Activated CD8-positive, alpha-beta memory T cell treated with anti-CD3 and anti-CD28 coated beads, Interleukin-2, amount 10 ng/mL, durations not matched to agents 7 days and 5 days (primary cell): ENCODE measurements at regions not wholly inside any gene's neighbourhood (a gene's known extent, or its start where the extent isn't known, plus 50 kb on each side); places are given as distances from the start of the nearest gene placed in this dataset.

Source experiments
- ATAC-seq: fragments of 150-1000 bp; cut with Tn5 transposase; one replicate; pipeline ENCODE4 v1.10.0; 2021; ENCODE audit warnings: moderate library complexity
- CTCF ChIA-PET: fragments of 350-600 bp; sonication (Branson Sonifier 250); formaldehyde crosslinking; loops from one replicate; lab custom pipeline; 2021; ENCODE audit warnings: antibody characterized with exemption; lab: Charles Lee
- DNase-seq: peaks from one replicate; pipeline ENCODE4 v3.0.0-alpha.2; 2020
- H3K27ac Mint-ChIP-seq: one replicate; pipeline ENCODE4 v1.8.0; 2021; ENCODE audit warnings: mild to moderate bottlenecking, mixed read lengths
- H3K27me3 Mint-ChIP-seq: one replicate; pipeline ENCODE4 v1.8.0; 2021; ENCODE audit warnings: mixed read lengths
- H3K36me3 Mint-ChIP-seq: one replicate; pipeline ENCODE4 v1.8.0; 2021; ENCODE audit warnings: mild to moderate bottlenecking, mixed read lengths
- H3K4me1 Mint-ChIP-seq: one replicate; pipeline ENCODE4 v1.8.0; 2021; ENCODE audit warnings: mixed read lengths
- H3K4me3 Mint-ChIP-seq: one replicate; pipeline ENCODE4 v1.8.0; 2021; ENCODE audit warnings: mild to moderate bottlenecking, moderate library complexity, mixed read lengths
- H3K9me3 Mint-ChIP-seq: one replicate; pipeline ENCODE4 v1.8.0; 2022; ENCODE audit warnings: low read depth, mixed read lengths

DNA sequence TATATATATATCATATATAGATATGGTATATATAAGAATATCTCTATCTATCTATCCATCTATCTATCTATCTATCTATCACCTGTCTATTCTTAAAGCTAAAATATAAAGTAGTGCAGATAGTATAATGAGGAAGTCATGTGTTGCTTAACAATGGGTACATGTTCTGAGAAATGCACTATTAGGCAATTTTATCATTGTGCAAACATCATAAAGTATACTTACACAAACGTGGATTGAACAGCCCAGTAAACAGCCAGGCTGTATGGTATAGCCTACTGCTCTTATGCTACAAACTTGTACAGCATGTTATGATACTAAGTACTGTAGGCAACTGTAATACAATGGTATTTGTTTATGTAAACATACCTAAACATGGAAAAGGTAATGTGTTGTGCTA is 621.0 kb upstream of the NCAM2 start:
- CTCF ChIA-PET = no interaction called here
- ATAC-seq (no peak), DNase-seq (no peak)
- Mint-ChIP-seq H3K9me3 (no peaks in the 10 kb centered on the region), H3K27ac (no peak overlapping the region), H3K36me3 (no peaks in the 10 kb centered on the region), H3K4me3 (no peak overlapping the region), H3K27me3 (no peaks in the 10 kb centered on the region), H3K4me1 (no peaks in the 10 kb centered on the region)

DNA sequence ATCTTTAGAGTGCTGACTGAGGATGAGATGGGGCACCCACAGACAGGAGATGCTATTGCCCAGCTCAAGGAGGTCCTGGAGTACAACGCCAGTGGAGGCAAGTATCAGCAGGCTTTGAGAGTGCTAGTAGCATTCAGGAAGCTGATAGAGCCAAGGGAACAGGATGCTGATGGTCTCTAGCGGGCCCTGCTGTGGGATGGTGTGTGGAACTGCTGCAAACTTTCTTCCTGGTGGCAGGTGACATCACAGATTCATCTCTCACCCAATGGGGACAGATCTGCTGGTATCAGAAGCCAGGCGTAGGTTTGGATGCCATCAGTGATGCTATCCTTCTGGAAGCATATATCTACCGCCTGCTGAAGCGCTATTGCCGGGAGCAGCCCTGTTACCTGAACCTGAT is 609.8 kb upstream of the NCAM2 start:
- Mint-ChIP-seq H3K9me3 (peaks cover 28% of the 10 kb centered on the region), H3K27me3 (no peaks in the 10 kb centered on the region), H3K4me3 (no peak overlapping the region), H3K27ac (no peak overlapping the region), H3K36me3 (no peaks in the 10 kb centered on the region), H3K4me1 (no peaks in the 10 kb centered on the region)
- DNase-seq = no peak
- no peak for ATAC-seq
- CTCF ChIA-PET = no interaction called here

DNA sequence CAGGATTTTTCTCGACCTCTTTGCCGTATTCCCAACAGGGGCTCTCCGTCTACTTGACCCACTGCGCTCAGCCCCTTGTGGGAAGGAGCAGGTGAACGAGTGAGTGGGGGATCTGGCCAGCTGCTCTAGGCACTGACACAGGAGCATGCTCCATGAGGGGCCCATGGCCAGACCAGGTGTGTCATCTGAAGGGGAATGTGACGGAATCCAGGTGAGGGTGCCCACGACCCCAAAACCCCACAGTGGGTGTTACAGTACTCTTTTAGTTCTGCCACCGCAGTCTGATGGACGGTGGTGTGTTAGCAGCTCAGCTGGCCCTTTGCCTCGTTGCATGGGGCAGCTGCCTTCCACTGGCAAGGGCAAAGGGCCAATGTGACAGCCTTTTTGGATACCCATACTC is 601.4 kb upstream of the NCAM2 start:
- CTCF ChIA-PET = no interaction called here
- DNase-seq (no peak), ATAC-seq (no peak)
- Mint-ChIP-seq H3K4me3 (no peak overlapping the region), H3K27me3 (no peaks in the 10 kb centered on the region), H3K36me3 (no peaks in the 10 kb centered on the region), H3K27ac (no peak overlapping the region), H3K9me3 (peaks cover 14% of the 10 kb centered on the region), H3K4me1 (no peaks in the 10 kb centered on the region)

DNA sequence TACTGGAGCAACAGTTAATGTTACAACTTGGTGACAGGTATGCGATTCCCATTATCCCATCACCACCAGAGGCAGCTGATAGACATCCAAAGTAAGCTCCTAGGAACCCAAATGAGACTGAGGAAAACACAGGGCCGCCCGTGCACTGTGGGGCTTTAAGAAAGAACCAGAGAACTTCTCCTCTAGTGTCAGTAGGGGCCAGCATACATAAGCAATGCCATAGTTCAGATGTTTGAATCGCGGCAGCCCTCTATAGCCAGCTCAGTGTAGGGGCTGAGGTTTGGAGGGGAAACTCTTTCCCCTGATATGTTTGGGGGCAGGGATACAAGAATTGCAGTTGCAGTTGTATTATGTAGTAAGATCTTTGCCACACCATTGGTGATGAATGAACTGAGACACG is 593.3 kb upstream of the NCAM2 start:
- CTCF ChIA-PET = no interaction called here
- ATAC-seq = no peak
- H3K4me3 Mint-ChIP-seq = no peak overlapping the region

DNA sequence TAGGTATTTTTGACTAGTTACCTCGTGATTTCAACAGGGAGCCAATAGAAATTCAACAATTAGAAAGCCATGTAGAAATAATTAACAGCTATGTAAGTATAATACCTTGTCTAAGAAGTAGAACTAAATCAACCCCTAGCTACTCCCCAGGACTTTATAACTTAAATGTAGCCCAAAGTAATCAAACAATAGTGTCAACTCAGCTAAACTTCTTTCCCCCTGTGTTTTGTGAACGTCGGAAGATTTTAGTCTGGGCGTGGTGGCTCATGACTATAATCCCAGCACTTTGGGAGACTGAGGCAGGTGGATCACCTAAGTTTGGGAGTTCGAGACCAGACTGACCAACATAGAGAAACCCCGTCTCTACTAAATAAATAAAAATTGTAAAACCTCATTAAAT is 579.9 kb upstream of the NCAM2 start:
- H3K4me3 Mint-ChIP-seq = no peak overlapping the region
- peaks cover 20% of the 10 kb centered on the region for H3K9me3 Mint-ChIP-seq
- no peaks in the 10 kb centered on the region for H3K27me3 Mint-ChIP-seq
- CTCF ChIA-PET = no interaction called here
- H3K36me3 Mint-ChIP-seq = no peaks in the 10 kb centered on the region
- ATAC-seq (no peak), DNase-seq (no peak)
- no peak overlapping the region for H3K27ac Mint-ChIP-seq
- no peaks in the 10 kb centered on the region for H3K4me1 Mint-ChIP-seq

More for the DNA sequence above, 593.3 kb upstream of the NCAM2 start:
- Mint-ChIP-seq H3K27me3 (no peaks in the 10 kb centered on the region), H3K36me3 (no peaks in the 10 kb centered on the region), H3K9me3 (peaks cover 17% of the 10 kb centered on the region), H3K27ac (no peak overlapping the region), H3K4me1 (no peaks in the 10 kb centered on the region)
- no peak for DNase-seq

DNA sequence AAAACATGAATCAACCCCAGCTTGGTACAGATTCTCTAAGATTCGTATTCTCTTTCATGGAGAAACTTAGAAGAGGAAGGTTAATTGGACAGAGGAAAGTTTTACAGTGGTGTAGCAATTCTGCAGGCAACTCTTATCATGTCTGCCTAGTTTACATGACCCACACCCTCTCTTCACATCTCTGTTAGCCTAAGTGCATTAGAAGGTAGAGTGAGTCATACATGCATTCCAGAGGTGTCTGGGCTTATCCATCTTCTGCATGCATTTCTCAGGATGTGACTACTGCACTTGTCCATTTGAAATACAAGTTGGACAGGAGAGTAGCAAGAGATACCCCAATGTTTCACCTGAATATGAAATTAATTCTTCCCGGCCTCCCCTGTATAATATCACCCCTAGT is 578.4 kb upstream of the NCAM2 start:
- no peak for DNase-seq
- CTCF ChIA-PET = no interaction called here
- Mint-ChIP-seq H3K9me3 (peaks cover 14% of the 10 kb centered on the region), H3K36me3 (no peaks in the 10 kb centered on the region), H3K4me1 (no peaks in the 10 kb centered on the region), H3K27ac (no peak overlapping the region), H3K27me3 (no peaks in the 10 kb centered on the region), H3K4me3 (no peak overlapping the region)
- ATAC-seq = no peak

DNA sequence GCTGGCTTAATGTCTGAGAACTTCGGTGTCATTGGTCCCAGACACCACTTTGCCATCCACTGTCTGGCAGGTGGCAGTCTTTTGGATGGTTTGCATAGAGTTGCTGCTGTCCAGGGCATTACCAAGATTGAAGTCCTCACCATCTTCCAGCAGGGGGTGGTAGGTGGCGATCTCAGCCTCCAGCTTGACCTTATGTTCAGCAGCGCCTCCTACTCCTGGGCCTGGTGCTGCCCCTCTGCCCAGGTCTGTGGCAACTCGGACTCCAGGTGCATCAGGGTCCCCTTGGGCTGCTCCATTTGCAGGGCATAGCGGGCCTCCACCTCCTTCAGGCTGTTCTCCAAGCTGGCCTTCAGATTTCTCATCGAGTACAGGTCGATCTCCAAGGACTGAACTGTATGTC is 573.3 kb upstream of the NCAM2 start:
- ATAC-seq (no peak), DNase-seq (no peak)
- H3K27ac Mint-ChIP-seq = no peak overlapping the region
- no peak overlapping the region for H3K4me3 Mint-ChIP-seq
- no peaks in the 10 kb centered on the region for H3K27me3 Mint-ChIP-seq
- CTCF ChIA-PET = no interaction called here
- H3K36me3 Mint-ChIP-seq = no peaks in the 10 kb centered on the region
- H3K9me3 Mint-ChIP-seq = peaks cover 11% of the 10 kb centered on the region
- no peaks in the 10 kb centered on the region for H3K4me1 Mint-ChIP-seq

DNA sequence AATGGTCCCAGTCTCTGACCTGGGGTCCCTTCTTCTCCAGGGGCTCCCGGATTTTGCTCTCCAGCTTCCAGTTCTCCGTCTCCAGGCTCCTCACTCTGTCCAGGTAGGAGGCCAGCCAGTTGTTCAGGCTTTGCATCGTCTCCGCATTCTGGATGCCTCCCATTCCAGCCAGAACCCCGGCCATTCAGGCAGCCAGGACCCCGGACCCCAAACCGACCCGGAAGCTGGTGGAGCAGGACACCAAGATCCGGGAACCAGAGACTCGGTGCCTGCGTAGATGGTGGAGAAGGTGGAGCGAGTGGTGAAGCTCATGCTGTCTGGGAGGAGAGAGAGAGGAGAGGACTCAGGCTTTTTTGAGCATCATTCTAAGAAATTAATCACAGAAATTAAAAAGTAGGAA is 572.4 kb upstream of the NCAM2 start:
- Mint-ChIP-seq H3K4me3 (no peak overlapping the region), H3K27me3 (no peaks in the 10 kb centered on the region), H3K27ac (no peak overlapping the region), H3K36me3 (no peaks in the 10 kb centered on the region), H3K4me1 (no peaks in the 10 kb centered on the region), H3K9me3 (peaks cover 11% of the 10 kb centered on the region)
- ATAC-seq (no peak), DNase-seq (no peak)
- CTCF ChIA-PET = no interaction called here

DNA sequence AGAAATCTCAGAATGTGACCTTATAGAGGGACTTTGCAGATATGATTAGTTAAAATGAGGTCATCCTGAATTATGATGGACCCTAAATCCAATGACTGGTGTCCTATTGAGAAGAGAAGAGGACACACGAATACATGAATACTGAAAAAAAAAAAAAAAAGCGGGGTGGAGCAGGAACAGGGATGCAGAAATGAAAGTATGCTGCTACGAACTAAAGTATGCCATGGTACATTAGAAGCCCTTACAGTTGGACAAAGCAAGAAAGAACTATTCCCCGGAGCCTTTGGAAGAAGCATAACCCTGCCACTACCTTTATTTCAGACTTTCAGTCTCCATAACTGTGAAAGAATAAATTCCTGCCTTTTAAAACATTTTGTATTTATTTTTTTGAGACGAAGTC is 557.9 kb upstream of the NCAM2 start:
- H3K36me3 Mint-ChIP-seq = peaks cover 2% of the 10 kb centered on the region
- CTCF ChIA-PET = no interaction called here
- no peaks in the 10 kb centered on the region for H3K4me1 Mint-ChIP-seq
- H3K9me3 Mint-ChIP-seq = peaks cover 8% of the 10 kb centered on the region
- H3K4me3 Mint-ChIP-seq = no peak overlapping the region
- H3K27ac Mint-ChIP-seq = no peak overlapping the region
- DNase-seq (no peak), ATAC-seq (no peak)
- H3K27me3 Mint-ChIP-seq = no peaks in the 10 kb centered on the region

DNA sequence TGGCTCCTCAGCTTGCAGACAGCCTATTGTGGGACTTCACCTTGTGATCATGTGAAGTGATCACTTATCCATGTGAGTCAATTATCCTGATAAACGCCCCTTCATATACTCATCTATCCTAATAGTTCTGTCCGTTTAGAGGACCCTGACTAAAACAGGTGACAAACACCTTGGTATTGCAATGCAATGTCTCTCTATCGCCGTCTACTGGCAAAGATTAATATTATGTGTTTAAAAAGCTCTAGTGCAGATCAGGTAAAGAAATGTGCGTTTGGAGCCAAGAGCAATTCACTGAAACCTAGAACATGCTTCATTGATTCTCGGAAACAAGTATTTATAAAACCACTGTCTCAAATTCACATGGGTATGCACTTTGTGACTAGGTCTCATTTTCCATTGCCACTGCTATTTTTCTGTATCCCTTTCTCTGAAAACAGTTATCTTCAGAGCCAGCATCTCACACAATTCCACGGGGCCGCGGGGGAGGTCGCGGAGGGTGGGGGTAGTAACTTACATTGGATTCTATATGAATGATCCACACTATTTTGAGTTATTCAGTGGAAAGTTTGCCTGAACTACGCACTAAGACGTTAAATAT is 554.6 kb upstream of the NCAM2 start:
- CTCF ChIA-PET = no interaction called here
- H3K27me3 Mint-ChIP-seq = no peaks in the 10 kb centered on the region
- ATAC-seq (no peak), DNase-seq (no peak)
- H3K9me3 Mint-ChIP-seq = peaks cover 8% of the 10 kb centered on the region
- H3K4me3 Mint-ChIP-seq = no peak overlapping the region
- H3K4me1 Mint-ChIP-seq = no peaks in the 10 kb centered on the region
- H3K27ac Mint-ChIP-seq = no peak overlapping the region
- H3K36me3 Mint-ChIP-seq = peaks cover 2% of the 10 kb centered on the region

DNA sequence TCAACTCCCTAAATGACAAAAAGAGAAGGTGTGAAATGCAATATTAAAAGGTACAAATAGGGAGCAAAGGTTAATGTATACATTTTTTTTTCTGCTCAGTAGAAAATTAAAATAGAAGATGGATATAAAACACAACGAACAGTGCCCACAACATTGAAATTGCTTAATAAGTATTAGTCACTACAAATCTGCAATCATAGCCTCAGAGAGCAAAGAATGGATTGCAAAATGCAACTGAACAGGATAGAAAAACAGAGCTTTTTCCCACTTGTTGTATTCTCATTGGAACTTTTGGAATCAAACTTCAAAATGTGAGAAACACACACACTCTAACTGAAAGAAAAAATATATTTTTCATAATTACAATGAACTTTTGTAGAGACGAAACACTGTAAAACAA is 552.2 kb upstream of the NCAM2 start:
- DNase-seq (no peak), ATAC-seq (no peak)
- peaks cover 2% of the 10 kb centered on the region for H3K36me3 Mint-ChIP-seq
- peaks cover 8% of the 10 kb centered on the region for H3K9me3 Mint-ChIP-seq
- no peak overlapping the region for H3K4me3 Mint-ChIP-seq
- CTCF ChIA-PET = no interaction called here
- H3K27ac Mint-ChIP-seq = no peak overlapping the region
- H3K4me1 Mint-ChIP-seq = no peaks in the 10 kb centered on the region
- H3K27me3 Mint-ChIP-seq = no peaks in the 10 kb centered on the region

DNA sequence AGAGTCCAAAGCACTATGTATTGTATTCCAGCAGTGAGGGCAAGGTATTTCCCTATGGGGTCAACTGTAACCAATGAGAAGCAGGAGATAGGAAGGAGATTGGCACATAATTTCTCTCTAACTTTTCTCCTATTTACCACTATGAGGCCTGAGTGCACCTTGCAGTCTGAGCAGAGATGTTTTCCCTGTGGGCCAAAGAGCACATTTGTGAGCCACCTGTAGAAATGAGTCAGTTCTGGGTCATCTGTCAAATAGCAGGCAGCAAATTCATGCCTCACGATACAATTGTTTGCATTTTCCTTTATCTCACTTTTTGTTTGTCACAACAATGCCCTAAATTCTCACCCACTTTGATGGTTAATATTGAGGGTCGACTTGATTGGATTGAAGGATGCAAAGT is 547.2 kb upstream of the NCAM2 start:
- CTCF ChIA-PET = no interaction called here
- Mint-ChIP-seq H3K27me3 (no peaks in the 10 kb centered on the region), H3K9me3 (peaks cover 6% of the 10 kb centered on the region), H3K36me3 (no peaks in the 10 kb centered on the region), H3K27ac (no peak overlapping the region), H3K4me3 (no peak overlapping the region), H3K4me1 (no peaks in the 10 kb centered on the region)
- no peak for ATAC-seq
- DNase-seq = no peak

DNA sequence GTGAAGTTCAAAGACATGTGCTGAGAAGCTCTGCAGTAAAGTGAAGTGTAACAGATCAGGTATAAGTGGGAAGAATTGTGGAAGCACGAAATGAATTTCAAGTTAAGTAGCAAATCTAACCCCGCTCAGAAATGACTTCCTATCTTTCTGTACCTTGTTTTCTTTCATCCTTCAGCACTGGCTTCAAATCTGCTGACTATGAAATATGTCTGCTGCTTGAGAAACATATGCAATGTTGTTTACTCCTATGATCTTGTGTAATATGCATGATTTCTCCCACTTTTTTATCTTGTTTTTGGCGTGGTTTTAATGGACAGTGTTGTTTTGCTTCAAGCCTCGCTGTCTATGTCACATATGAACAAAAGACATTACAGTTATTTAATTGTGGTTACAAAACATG is 545.3 kb upstream of the NCAM2 start:
- Mint-ChIP-seq H3K4me3 (no peak overlapping the region), H3K36me3 (no peaks in the 10 kb centered on the region), H3K9me3 (peaks cover 6% of the 10 kb centered on the region), H3K27ac (no peak overlapping the region), H3K27me3 (no peaks in the 10 kb centered on the region), H3K4me1 (no peaks in the 10 kb centered on the region)
- ATAC-seq = no peak
- DNase-seq = no peak
- CTCF ChIA-PET = no interaction called here

DNA sequence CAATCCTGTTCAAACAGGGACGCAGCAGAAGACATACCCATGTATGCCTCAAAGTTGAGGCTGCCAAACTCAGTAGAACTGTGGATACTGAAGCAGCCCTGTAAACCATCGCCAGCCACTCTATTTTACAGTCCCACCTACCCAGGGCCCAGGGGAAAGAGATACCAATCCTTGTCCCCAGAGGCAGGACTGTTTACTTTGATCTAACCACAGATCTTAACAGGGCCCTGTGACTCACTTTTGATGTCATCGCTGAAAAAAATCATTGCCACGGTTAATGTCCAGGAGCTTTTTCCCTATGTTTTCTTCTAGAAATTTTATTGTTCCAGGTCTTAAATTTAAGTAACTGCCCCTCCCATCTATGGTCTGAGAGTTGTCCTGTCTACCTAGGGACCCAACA is 538.4 kb upstream of the NCAM2 start:
- Mint-ChIP-seq H3K9me3 (peaks cover 5% of the 10 kb centered on the region), H3K27ac (no peak overlapping the region), H3K27me3 (no peaks in the 10 kb centered on the region), H3K4me3 (no peak overlapping the region), H3K36me3 (no peaks in the 10 kb centered on the region), H3K4me1 (no peaks in the 10 kb centered on the region)
- ATAC-seq (no peak), DNase-seq (no peak)
- CTCF ChIA-PET = no interaction called here

DNA sequence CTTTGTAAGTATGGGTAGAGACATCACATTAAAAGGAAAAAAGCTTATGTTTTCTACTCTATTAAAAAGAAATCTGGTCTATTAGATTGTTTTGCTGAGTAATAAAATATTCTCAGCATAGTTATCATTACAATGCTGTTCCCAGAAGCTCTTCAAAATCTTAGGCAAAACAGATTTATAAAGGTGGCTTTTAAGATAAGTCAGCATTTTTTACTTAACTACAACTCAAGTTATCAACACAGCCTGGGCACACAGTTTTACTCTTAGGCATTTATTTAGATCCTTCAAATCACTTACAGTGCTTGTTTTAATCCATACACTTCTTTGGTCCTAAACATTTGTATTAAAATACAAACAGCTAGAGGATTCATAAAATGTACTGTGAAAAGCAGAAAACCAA is 534.8 kb upstream of the NCAM2 start:
- DNase-seq = no peak
- ATAC-seq = no peak
- CTCF ChIA-PET = no interaction called here
- no peaks in the 10 kb centered on the region for H3K4me1 Mint-ChIP-seq
- H3K27me3 Mint-ChIP-seq = no peaks in the 10 kb centered on the region
- no peak overlapping the region for H3K4me3 Mint-ChIP-seq
- no peaks in the 10 kb centered on the region for H3K36me3 Mint-ChIP-seq
- H3K9me3 Mint-ChIP-seq = peaks cover 5% of the 10 kb centered on the region
- H3K27ac Mint-ChIP-seq = no peak overlapping the region
